ENCODE measurements at regions not wholly inside any gene's neighbourhood (a gene's known extent, or its start where the extent isn't known, plus 50 kb on each side); places are given as distances from the start of the nearest gene placed in this dataset.
"Not testable (repeated sequence)": the region's sequence is repeated elsewhere in the genome, so short reads cannot be mapped to it uniquely, and the experiment has no call there.

DNA sequence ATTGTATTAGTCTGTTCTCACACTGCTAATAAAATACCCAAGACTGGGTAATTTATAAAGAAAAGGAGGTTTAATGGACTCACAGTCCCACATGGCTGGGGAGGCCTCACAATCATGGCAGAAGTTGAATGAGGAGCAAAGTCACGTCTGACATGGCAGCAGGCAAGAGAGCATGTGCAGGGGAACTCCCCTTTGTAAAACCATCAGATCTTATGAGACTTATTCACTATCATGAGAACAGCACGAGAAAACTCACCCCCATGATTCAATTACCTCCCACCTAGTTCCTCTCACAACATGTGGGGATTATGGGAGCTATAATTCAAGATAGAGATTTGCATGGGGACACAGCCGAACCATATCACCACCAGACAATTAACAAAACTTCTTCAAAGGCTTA lies 84.4 kb upstream of the ANKRD1 start:
- TF ChIP-seq POLR2AphosphoS5, POLR2A (IDR thresholded peaks at IDR 0.05): not testable (repeated sequence)
